ENCODE measurements at regions not wholly inside any gene's neighbourhood (a gene's known extent, or its start where the extent isn't known, plus 50 kb on each side); places are given as distances from the start of the nearest gene placed in this dataset.

DNA sequence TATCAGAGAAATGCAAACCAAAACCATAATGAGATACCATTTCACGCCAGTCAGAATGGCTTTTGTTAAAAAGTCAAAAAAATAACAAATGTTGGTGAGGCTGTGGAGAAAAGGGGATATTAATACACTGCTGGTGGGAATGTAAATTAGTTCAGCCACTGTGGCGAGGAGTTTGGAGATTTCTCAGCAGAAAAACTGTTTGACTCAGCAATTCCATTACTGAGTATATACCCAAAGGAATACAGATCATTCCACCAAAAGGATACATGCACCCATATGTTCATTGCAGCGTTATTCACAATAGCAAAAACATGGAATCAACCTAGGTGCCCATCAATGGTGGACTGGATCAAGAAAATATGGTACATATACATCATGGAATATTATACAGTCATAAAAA is 54.5 kb upstream of the WDR75 start:
- DNase-seq (ENCODE audit: low read depth, low spot score): no peak
- H3K4me3 ChIP-seq (ENCODE audit: low read depth, low read length): no peak overlapping the region
- POLR2A ChIA-PET: no interaction called here
- no peak for TF ChIP-seq CTCF (IDR thresholded peaks at IDR 0.05; ENCODE audit: insufficient read depth, low read length, missing control alignments)
- CTCF ChIA-PET: no interaction called here

GRCh38 chr2:189391201-189391600 is 50.1 kb upstream of the WDR75 start:
- ChIA-PET POLR2A (no interaction called here), CTCF (no interaction called here)
- DNase-seq (ENCODE audit: low read depth, low spot score): no peak
- H3K4me3 ChIP-seq (ENCODE audit: low read depth, low read length): no peak overlapping the region
- TF ChIP-seq CTCF (IDR thresholded peaks at IDR 0.05; ENCODE audit: insufficient read depth, low read length, missing control alignments): no peak

Measured in AG04449 (cell line).